ENCODE measurements at regions not wholly inside any gene's neighbourhood (a gene's known extent, or its start where the extent isn't known, plus 50 kb on each side); places are given as distances from the start of the nearest gene placed in this dataset.

GRCh38 chr3:46093966-46094365 is 66.7 kb upstream of the XCR1 start:
- no peak overlapping the region for H3K4me3 ChIP-seq (ENCODE audit: low read depth, low read length)
- no peak for TF ChIP-seq CTCF (IDR thresholded peaks at IDR 0.05; ENCODE audit: control insufficient read depth, extremely low read depth, insufficient read depth)
- DNase-seq (ENCODE audit: low read depth), result no peak

- H3K4me3 ChIP-seq (ENCODE audit: low read depth, low read length), result no peak overlapping the region
- no peak for TF ChIP-seq CTCF (IDR thresholded peaks at IDR 0.05; ENCODE audit: control insufficient read depth, extremely low read depth, insufficient read depth)
- DNase-seq (ENCODE audit: low read depth), result no peak
Measured at GRCh38 chr3:46093327-46093942, 66.2 kb upstream of the XCR1 start.

GRCh38 chr3:46092702-46093080 is 65.4 kb upstream of the XCR1 start:
- no peak overlapping the region for H3K4me3 ChIP-seq (ENCODE audit: low read depth, low read length)

GRCh38 chr3:46091741-46092701 is 64.7 kb upstream of the XCR1 start:
- H3K4me3 ChIP-seq (ENCODE audit: low read depth, low read length), result no peak overlapping the region
- no peak for TF ChIP-seq CTCF (IDR thresholded peaks at IDR 0.05; ENCODE audit: control insufficient read depth, extremely low read depth, insufficient read depth)
- DNase-seq (ENCODE audit: low read depth), result no peak

More at GRCh38 chr3:46092702-46093080, 65.4 kb upstream of the XCR1 start:
- no peak for TF ChIP-seq CTCF (IDR thresholded peaks at IDR 0.05; ENCODE audit: control insufficient read depth, extremely low read depth, insufficient read depth)
- no peak for DNase-seq (ENCODE audit: low read depth)

- H3K4me3 ChIP-seq (ENCODE audit: low read depth, low read length), result no peak overlapping the region
- TF ChIP-seq CTCF (IDR thresholded peaks at IDR 0.05; ENCODE audit: control insufficient read depth, extremely low read depth, insufficient read depth), result no peak
- DNase-seq (ENCODE audit: low read depth), result no peak
Measured at GRCh38 chr3:46091046-46091445, 63.8 kb upstream of the XCR1 start.

GRCh38 chr3:46090161-46090591 is 62.9 kb upstream of the XCR1 start:
- TF ChIP-seq CTCF (IDR thresholded peaks at IDR 0.05; ENCODE audit: control insufficient read depth, extremely low read depth, insufficient read depth), result no peak
- no peak overlapping the region for H3K4me3 ChIP-seq (ENCODE audit: low read depth, low read length)
- DNase-seq (ENCODE audit: low read depth), result no peak

All from LNCaP clone FGC (cell line).